Type B pancreatic cell (in vitro differentiated cells): ENCODE measurements at regions not wholly inside any gene's neighbourhood (a gene's known extent, or its start where the extent isn't known, plus 50 kb on each side); places are given as distances from the start of the nearest gene placed in this dataset.

Source experiments
- DNase-seq: peaks from one replicate; pipeline ENCODE4 v3.0.0; 2021; ENCODE audit warnings: mixed read lengths; ENCODE audit not compliant: unreplicated experiment; ENCODE audit errors: extremely low spot score
- H3K27ac Mint-ChIP-seq: 2 replicates; pipeline ENCODE4 v1.8.0; 2021; ENCODE audit warnings: mild to moderate bottlenecking, mixed read lengths
- H3K27me3 Mint-ChIP-seq: 2 replicates; pipeline ENCODE4 v1.8.0; 2021; ENCODE audit warnings: mixed read lengths
- H3K36me3 Mint-ChIP-seq: 2 replicates; pipeline ENCODE4 v1.8.0; 2021; ENCODE audit warnings: mixed read lengths
- H3K4me1 Mint-ChIP-seq: one replicate; pipeline ENCODE4 v1.8.0; 2021; ENCODE audit warnings: mixed read lengths; ENCODE audit not compliant: unreplicated experiment
- H3K4me3 Mint-ChIP-seq: 2 replicates; pipeline ENCODE4 v1.8.0; 2021; ENCODE audit warnings: mild to moderate bottlenecking, mixed read lengths
- H3K9me3 Mint-ChIP-seq: 2 replicates; pipeline ENCODE4 v1.8.0; 2021; ENCODE audit warnings: mixed read lengths
- TF ChIP-seq, protein P1 (sequence below): fragments of 200-600 bp; sonication (generic); conservative IDR thresholded peaks from 2 replicates; pipeline ENCODE4 v1.5.0; 2021; ENCODE audit warnings: antibody characterized with exemption, mild to moderate bottlenecking

DNA sequence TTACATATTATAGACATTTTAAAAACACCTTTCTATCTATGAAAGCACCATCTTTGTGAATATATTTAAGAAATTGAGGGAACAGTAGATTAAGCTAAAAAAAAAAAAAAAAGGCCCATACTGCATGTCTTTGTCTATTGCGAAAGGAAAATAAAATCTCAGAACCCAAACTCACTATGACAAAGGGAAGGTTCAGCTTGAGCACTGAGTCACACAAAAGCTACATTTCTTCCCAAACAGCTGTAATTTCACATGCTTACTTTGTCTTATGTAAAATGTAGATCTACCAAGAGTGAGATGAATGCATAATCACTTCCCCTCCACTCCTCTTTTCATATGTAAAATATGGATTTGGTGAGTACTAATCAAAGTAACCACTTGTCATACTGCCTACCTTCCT is 640.1 kb upstream of the KLF12 start:
- no peaks in the 10 kb centered on the region for H3K27me3 Mint-ChIP-seq
- no peaks in the 10 kb centered on the region for H3K4me1 Mint-ChIP-seq
- no peak overlapping the region for H3K4me3 Mint-ChIP-seq
- TF ChIP-seq, protein P1, sequence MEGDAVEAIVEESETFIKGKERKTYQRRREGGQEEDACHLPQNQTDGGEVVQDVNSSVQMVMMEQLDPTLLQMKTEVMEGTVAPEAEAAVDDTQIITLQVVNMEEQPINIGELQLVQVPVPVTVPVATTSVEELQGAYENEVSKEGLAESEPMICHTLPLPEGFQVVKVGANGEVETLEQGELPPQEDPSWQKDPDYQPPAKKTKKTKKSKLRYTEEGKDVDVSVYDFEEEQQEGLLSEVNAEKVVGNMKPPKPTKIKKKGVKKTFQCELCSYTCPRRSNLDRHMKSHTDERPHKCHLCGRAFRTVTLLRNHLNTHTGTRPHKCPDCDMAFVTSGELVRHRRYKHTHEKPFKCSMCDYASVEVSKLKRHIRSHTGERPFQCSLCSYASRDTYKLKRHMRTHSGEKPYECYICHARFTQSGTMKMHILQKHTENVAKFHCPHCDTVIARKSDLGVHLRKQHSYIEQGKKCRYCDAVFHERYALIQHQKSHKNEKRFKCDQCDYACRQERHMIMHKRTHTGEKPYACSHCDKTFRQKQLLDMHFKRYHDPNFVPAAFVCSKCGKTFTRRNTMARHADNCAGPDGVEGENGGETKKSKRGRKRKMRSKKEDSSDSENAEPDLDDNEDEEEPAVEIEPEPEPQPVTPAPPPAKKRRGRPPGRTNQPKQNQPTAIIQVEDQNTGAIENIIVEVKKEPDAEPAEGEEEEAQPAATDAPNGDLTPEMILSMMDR = no peak
- no peak for DNase-seq
- no peak overlapping the region for H3K27ac Mint-ChIP-seq
- H3K36me3 Mint-ChIP-seq = no peaks in the 10 kb centered on the region
- no peaks in the 10 kb centered on the region for H3K9me3 Mint-ChIP-seq

- Mint-ChIP-seq H3K27me3 (no peaks in the 10 kb centered on the region), H3K9me3 (no peaks in the 10 kb centered on the region), H3K36me3 (no peaks in the 10 kb centered on the region), H3K27ac (no peak overlapping the region), H3K4me3 (no peak overlapping the region), H3K4me1 (no peaks in the 10 kb centered on the region)
- TF ChIP-seq, protein P1 = no peak
- no peak for DNase-seq
Measured at GRCh38 chr13:74773248-74773647, 639.0 kb upstream of the KLF12 start.

DNA sequence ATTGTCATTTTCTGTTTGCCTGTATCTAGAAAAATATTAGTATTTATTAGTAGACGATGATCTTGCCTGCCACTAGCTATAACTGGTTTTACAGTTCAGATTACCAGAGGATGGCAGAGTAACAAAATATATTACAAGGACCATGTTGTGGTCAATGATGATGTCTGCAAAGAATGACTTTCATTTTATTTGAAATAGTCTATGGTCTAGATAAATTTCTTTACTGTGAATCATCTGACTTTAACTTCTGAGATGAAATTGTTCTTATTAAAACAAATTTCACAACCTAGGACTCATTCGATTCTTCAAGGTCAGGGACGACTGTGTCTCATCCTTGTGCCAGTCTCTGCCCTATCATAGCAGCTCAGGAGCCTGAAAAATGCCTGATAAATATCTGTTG is 637.8 kb upstream of the KLF12 start:
- Mint-ChIP-seq H3K4me3 (no peak overlapping the region), H3K27me3 (no peaks in the 10 kb centered on the region), H3K9me3 (no peaks in the 10 kb centered on the region), H3K4me1 (no peaks in the 10 kb centered on the region), H3K36me3 (no peaks in the 10 kb centered on the region), H3K27ac (no peak overlapping the region)
- no peak for DNase-seq
- TF ChIP-seq, protein P1 = no peak

DNA sequence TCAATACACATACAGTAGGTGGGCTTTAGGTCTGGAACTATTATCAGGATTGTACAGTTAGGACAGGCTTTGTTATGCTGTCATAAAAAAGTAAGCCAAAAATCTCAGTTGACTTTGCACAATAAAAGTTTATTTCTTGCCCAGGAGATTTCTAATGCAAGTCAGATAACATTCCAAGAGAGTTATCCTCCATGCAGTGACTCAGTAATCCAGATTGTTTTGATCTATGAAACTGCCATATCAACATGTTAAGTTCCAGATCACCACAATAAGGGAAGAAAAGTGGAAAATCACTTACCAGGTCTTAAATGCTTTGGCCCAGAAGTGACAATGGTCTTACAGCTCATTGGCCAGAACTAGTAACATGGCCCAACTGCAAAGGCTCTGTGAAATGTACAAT is 636.2 kb upstream of the KLF12 start:
- no peaks in the 10 kb centered on the region for H3K27me3 Mint-ChIP-seq
- no peaks in the 10 kb centered on the region for H3K9me3 Mint-ChIP-seq
- H3K4me1 Mint-ChIP-seq = no peaks in the 10 kb centered on the region
- TF ChIP-seq, protein P1 = no peak
- H3K36me3 Mint-ChIP-seq = no peaks in the 10 kb centered on the region
- no peak for DNase-seq
- no peak overlapping the region for H3K4me3 Mint-ChIP-seq
- H3K27ac Mint-ChIP-seq = no peak overlapping the region

GRCh38 chr13:74769333-74769732 is 635.1 kb upstream of the KLF12 start:
- TF ChIP-seq, protein P1 = no peak
- no peaks in the 10 kb centered on the region for H3K27me3 Mint-ChIP-seq
- no peak for DNase-seq
- H3K27ac Mint-ChIP-seq = no peak overlapping the region
- peaks cover 5% of the 10 kb centered on the region for H3K9me3 Mint-ChIP-seq
- no peaks in the 10 kb centered on the region for H3K36me3 Mint-ChIP-seq
- no peak overlapping the region for H3K4me3 Mint-ChIP-seq
- no peaks in the 10 kb centered on the region for H3K4me1 Mint-ChIP-seq

DNA sequence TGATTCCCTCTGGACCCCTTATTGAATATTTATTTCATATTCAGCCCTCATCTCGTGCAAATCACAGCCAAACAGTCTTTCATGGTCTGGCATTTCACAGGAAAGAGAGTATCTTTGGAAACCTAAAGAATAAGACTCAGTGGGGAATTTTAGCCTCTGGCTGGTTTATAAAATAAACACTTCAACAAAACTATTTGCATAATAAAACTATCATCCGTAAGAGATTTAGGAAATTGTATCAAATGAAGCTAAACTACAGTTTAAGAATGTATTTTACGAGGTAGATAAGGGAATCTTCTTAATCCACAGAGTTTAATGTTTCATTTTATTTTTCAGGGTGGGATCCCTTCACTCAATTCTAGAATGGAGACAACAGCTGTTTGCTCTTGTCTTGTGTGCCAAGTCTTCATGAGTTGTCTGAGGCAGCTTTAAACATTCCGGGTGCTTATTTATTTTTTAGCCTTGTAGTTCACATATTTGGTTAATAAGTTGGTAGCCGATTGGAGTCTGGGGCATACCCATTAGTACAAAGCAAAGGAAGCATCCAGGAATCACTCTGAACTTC is 634.4 kb upstream of the KLF12 start:
- no peak overlapping the region for H3K27ac Mint-ChIP-seq
- H3K27me3 Mint-ChIP-seq = no peaks in the 10 kb centered on the region
- no peak for DNase-seq
- TF ChIP-seq, protein P1 = no peak
- no peaks in the 10 kb centered on the region for H3K4me1 Mint-ChIP-seq
- peaks cover 5% of the 10 kb centered on the region for H3K9me3 Mint-ChIP-seq
- no peak overlapping the region for H3K4me3 Mint-ChIP-seq
- no peaks in the 10 kb centered on the region for H3K36me3 Mint-ChIP-seq
